ENCODE measurements at regions not wholly inside any gene's neighbourhood (a gene's known extent, or its start where the extent isn't known, plus 50 kb on each side); places are given as distances from the start of the nearest gene placed in this dataset.

DNA sequence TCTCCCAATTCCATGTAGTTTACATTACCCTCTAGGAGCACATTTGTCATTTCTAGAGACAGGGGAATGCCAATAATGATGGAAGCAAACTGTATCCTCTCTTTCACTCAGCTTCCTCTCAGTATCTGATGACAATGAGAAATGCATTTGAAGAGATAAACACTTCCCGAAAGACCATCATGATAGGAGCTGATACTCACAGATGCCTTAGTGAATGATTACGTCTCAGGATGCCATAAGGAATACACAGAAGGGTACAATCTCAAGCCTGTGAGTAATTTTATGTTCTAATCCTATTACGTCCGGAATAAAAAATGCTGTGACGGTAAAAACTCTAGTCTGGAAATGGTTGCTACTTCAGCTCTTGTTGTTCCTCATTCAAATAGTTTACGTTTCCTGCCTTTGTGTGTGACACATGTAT lies 663.8 kb upstream of the MIR17HG start:
- H3K9me3 ChIP-seq (ENCODE audit: control insufficient read depth in 1 of 2, insufficient read depth in 1 of 2, low read depth in 1 of 2, low read length in 2 of 2), result no peaks in the 10 kb centered on the region
- ATAC-seq, result no peak
- no peaks in the 10 kb centered on the region for H3K9me2 ChIP-seq (ENCODE audit: insufficient read depth)
- peaks cover 0 to 12% of the 10 kb centered on the region in 2 experiments; a peak in 3 of 4 replicates for H3K4me1 ChIP-seq (ENCODE audit: control insufficient read depth in 1 of 2, insufficient read depth in 2 of 2, low read length in 2 of 2)
- ChIA-PET RAD21 (ENCODE audit: low non-redundant PET in 1 of 2, low total read pairs in 2 of 2, uncharacterized antibody in 2 of 2, unreplicated experiment in 2 of 2) (no interaction called here), CTCF (no interaction called here), POLR2A (no interaction called here)
- intact Hi-C loops (cut with micrococcal nuclease), result no loop called here
- H4K20me1 ChIP-seq (ENCODE audit: insufficient read depth), result no peaks in the 10 kb centered on the region
- H3K9ac ChIP-seq (ENCODE audit: low read length), result no peak overlapping the region
- no peak overlapping the region for H2AFZ ChIP-seq (ENCODE audit: low read depth, low read length, poor library complexity, severe bottlenecking)
- DNase-seq (ENCODE audit: low read depth, low spot score), result no peak
- H3K4me3 ChIP-seq (replicated peaks in 1 of 2; ENCODE audit: low read depth in 1 of 2, low read length in 2 of 2), result no peak overlapping the region
- H3K79me2 ChIP-seq (ENCODE audit: insufficient read depth, low read length), result no peaks in the 10 kb centered on the region
- no peaks in the 10 kb centered on the region for H3K36me3 ChIP-seq (ENCODE audit: control insufficient read depth in 1 of 2, insufficient read depth in 2 of 2, low read length in 2 of 2)
- H3K27me3 ChIP-seq (ENCODE audit: insufficient read depth, low read length), result no peaks in the 10 kb centered on the region
- no TSS peak for BruUV-seq (replicated peaks)
- no peak overlapping the region for H3K4me2 ChIP-seq (ENCODE audit: low read length)
- TF ChIP-seq POLR2A (IDR thresholded peaks at IDR 0.05; ENCODE audit: borderline replicate concordance, extremely low read depth, insufficient read depth, insufficient read length) (no peak), CEBPB (IDR thresholded peaks at IDR 0.05; ENCODE audit: low read depth) (no peak), ZNF274 (IDR thresholded peaks at IDR 0.05; ENCODE audit: low read depth, low read length) (no peak), EZH2phosphoT487 (IDR thresholded peaks at IDR 0.05; ENCODE audit: borderline replicate concordance) (no peak), ZBTB33 (IDR thresholded peaks at IDR 0.05; ENCODE audit: extremely low read depth, insufficient replicate concordance, low read length) (no peak), RAD21 (IDR thresholded peaks at IDR 0.05; ENCODE audit: low read depth) (no peak), EGR1 (IDR thresholded peaks at IDR 0.05; ENCODE audit: low read depth) (no peak), ATF3 (IDR thresholded peaks at IDR 0.05) (no peak), TCF7L2 (IDR thresholded peaks at IDR 0.05; ENCODE audit: borderline replicate concordance, extremely low read depth, insufficient read depth, insufficient read length) (no peak), SRF (IDR thresholded peaks at IDR 0.05; ENCODE audit: low read depth) (no peak), JUND (IDR thresholded peaks at IDR 0.05) (no peak), SIN3A (IDR thresholded peaks at IDR 0.05; ENCODE audit: low read depth) (no peak), ZFX (IDR thresholded peaks at IDR 0.05) (no peak), FOSL1 (IDR thresholded peaks at IDR 0.05; ENCODE audit: low read depth) (no peak), CBX3 (IDR thresholded peaks at IDR 0.05; ENCODE audit: low read depth) (no peak)
- TF ChIP-seq, protein P1, sequence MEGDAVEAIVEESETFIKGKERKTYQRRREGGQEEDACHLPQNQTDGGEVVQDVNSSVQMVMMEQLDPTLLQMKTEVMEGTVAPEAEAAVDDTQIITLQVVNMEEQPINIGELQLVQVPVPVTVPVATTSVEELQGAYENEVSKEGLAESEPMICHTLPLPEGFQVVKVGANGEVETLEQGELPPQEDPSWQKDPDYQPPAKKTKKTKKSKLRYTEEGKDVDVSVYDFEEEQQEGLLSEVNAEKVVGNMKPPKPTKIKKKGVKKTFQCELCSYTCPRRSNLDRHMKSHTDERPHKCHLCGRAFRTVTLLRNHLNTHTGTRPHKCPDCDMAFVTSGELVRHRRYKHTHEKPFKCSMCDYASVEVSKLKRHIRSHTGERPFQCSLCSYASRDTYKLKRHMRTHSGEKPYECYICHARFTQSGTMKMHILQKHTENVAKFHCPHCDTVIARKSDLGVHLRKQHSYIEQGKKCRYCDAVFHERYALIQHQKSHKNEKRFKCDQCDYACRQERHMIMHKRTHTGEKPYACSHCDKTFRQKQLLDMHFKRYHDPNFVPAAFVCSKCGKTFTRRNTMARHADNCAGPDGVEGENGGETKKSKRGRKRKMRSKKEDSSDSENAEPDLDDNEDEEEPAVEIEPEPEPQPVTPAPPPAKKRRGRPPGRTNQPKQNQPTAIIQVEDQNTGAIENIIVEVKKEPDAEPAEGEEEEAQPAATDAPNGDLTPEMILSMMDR (IDR thresholded peaks at IDR 0.05 in 2 of 3, conservative IDR thresholded peaks at IDR 0.05 in 1 of 3; ENCODE audit: borderline replicate concordance in 1 of 3, insufficient read depth in 1 of 3, low read depth in 2 of 3, low read length in 2 of 3), result no peak
- TF ChIP-seq, protein P2, sequence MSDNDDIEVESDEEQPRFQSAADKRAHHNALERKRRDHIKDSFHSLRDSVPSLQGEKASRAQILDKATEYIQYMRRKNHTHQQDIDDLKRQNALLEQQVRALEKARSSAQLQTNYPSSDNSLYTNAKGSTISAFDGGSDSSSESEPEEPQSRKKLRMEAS (IDR thresholded peaks at IDR 0.05), result no peak
- TF ChIP-seq, protein P3, sequence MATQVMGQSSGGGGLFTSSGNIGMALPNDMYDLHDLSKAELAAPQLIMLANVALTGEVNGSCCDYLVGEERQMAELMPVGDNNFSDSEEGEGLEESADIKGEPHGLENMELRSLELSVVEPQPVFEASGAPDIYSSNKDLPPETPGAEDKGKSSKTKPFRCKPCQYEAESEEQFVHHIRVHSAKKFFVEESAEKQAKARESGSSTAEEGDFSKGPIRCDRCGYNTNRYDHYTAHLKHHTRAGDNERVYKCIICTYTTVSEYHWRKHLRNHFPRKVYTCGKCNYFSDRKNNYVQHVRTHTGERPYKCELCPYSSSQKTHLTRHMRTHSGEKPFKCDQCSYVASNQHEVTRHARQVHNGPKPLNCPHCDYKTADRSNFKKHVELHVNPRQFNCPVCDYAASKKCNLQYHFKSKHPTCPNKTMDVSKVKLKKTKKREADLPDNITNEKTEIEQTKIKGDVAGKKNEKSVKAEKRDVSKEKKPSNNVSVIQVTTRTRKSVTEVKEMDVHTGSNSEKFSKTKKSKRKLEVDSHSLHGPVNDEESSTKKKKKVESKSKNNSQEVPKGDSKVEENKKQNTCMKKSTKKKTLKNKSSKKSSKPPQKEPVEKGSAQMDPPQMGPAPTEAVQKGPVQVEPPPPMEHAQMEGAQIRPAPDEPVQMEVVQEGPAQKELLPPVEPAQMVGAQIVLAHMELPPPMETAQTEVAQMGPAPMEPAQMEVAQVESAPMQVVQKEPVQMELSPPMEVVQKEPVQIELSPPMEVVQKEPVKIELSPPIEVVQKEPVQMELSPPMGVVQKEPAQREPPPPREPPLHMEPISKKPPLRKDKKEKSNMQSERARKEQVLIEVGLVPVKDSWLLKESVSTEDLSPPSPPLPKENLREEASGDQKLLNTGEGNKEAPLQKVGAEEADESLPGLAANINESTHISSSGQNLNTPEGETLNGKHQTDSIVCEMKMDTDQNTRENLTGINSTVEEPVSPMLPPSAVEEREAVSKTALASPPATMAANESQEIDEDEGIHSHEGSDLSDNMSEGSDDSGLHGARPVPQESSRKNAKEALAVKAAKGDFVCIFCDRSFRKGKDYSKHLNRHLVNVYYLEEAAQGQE (IDR thresholded peaks at IDR 0.05; ENCODE audit: low read depth), result no peak
- H3K27ac ChIP-seq (ENCODE audit: low read depth, low read length), result no peak overlapping the region

All from HCT116 (cell line).